Mucosa of descending colon (tissue), 3 donors: ENCODE measurements at regions not wholly inside any gene's neighbourhood (a gene's known extent, or its start where the extent isn't known, plus 50 kb on each side); places are given as distances from the start of the nearest gene placed in this dataset.
A peak's percentile ranks its signal among the peaks of the same experiment; 100 is the strongest.

Source experiments
- ATAC-seq: fragments of 200-7000 bp; cut with Tn5 transposase; one replicate; pipeline ENCODE4 v1.9.1; 2020; ENCODE audit warnings: mild to moderate bottlenecking, moderate library complexity
- DNase-seq, 3 donors: peaks; one replicate each; pipeline ENCODE4 v3.0.0-alpha.2; 2020
- H3K36me3 ChIP-seq: fragments of 200-600 bp; one replicate; pipeline ENCODE4 v1.8.0; 2021; ENCODE audit warnings: low read depth, mild to moderate bottlenecking
- H3K4me1 ChIP-seq: fragments of 200-600 bp; one replicate; pipeline ENCODE4 v1.8.0; 2021; ENCODE audit warnings: low read depth, mild to moderate bottlenecking
- H3K4me3 ChIP-seq: fragments of 200-600 bp; one replicate; pipeline ENCODE4 v1.8.0; 2021; ENCODE audit warnings: mild to moderate bottlenecking
- H3K9me3 ChIP-seq: fragments of 200-600 bp; one replicate; pipeline ENCODE4 v1.8.0; 2021; ENCODE audit warnings: mild to moderate bottlenecking
- CTCF ChIP-seq: fragments of 200-600 bp; IDR thresholded peaks from one replicate; pipeline ENCODE4 v1.8.0; 2022; ENCODE audit warnings: antibody characterized with exemption, mild to moderate bottlenecking
- intact Hi-C, 2 donors: fragments of 100-400 bp; cut with DNase I in 1 of 2; cut with micrococcal nuclease in 1 of 2; formaldehyde crosslinking; loops; one replicate each; pipeline versions ENCODE4 v1.11.0 to v1.11.1; 2022; cut with DNase I, micrococcal nuclease
- donor health status: DM: no; HTN: no; CAD: no; lungs with moderate emphysema.
- donor health status: DM: no; HTN: no; CAD: no.
- donor health status: DM: no; HTN: yes; CAD: no.

GRCh38 chr6:74057326-74057725, 361.3 kb downstream of the CD109 start:
- H3K9me3 ChIP-seq, result no peaks in the 10 kb centered on the region
- no peak for ATAC-seq
- no peak overlapping the region for H3K4me3 ChIP-seq
- TF ChIP-seq CTCF, result no peak
- H3K36me3 ChIP-seq, result no peaks in the 10 kb centered on the region
- intact Hi-C loops, result no loop called here
- no peak for DNase-seq
- H3K4me1 ChIP-seq, result no peaks in the 10 kb centered on the region

- H3K4me3 ChIP-seq, result no peak overlapping the region
- DNase-seq, result no peak
- TF ChIP-seq CTCF, result no peak
- intact Hi-C loops, result no loop called here
- H3K4me1 ChIP-seq, result no peaks in the 10 kb centered on the region
- ATAC-seq, result no peak
- H3K36me3 ChIP-seq, result no peaks in the 10 kb centered on the region
- H3K9me3 ChIP-seq, result no peaks in the 10 kb centered on the region
These were observed 358.2 kb downstream of the CD109 start for GRCh38 chr6:74054190-74054589.

GRCh38 chr6:74050921-74051320, 354.9 kb downstream of the CD109 start:
- intact Hi-C loops, result no loop called here
- TF ChIP-seq CTCF, result no peak
- DNase-seq (no peak), ATAC-seq (no peak)
- no peaks in the 10 kb centered on the region for H3K9me3 ChIP-seq
- no peak overlapping the region for H3K4me3 ChIP-seq
- H3K4me1 ChIP-seq, result no peaks in the 10 kb centered on the region
- H3K36me3 ChIP-seq, result no peaks in the 10 kb centered on the region

- Histone ChIP-seq H3K4me3 (no peak overlapping the region), H3K4me1 (no peaks in the 10 kb centered on the region), H3K36me3 (no peaks in the 10 kb centered on the region), H3K9me3 (no peaks in the 10 kb centered on the region)
- intact Hi-C loops, result no loop called here
- DNase-seq (no peak), ATAC-seq (no peak)
- TF ChIP-seq CTCF, result no peak
These were observed 352.4 kb downstream of the CD109 start for GRCh38 chr6:74048387-74048786.

GRCh38 chr6:74044417-74045096, 348.6 kb downstream of the CD109 start:
- Histone ChIP-seq H3K9me3 (no peaks in the 10 kb centered on the region), H3K4me1 (no peaks in the 10 kb centered on the region), H3K4me3 (no peak overlapping the region), H3K36me3 (no peaks in the 10 kb centered on the region)
- intact Hi-C loops, result no loop called here
- TF ChIP-seq CTCF, result no peak
- ATAC-seq (no peak), DNase-seq (peak in 1 of 3 donors; percentile 1)

GRCh38 chr6:74041420-74041819, 345.4 kb downstream of the CD109 start:
- ATAC-seq, result no peak
- no peaks in the 10 kb centered on the region for H3K36me3 ChIP-seq
- H3K4me3 ChIP-seq, result no peak overlapping the region
- intact Hi-C loops, result no loop called here
- H3K9me3 ChIP-seq, result peaks cover 3% of the 10 kb centered on the region
- TF ChIP-seq CTCF, result no peak
- DNase-seq, result no peak
- no peaks in the 10 kb centered on the region for H3K4me1 ChIP-seq
